T-helper 1 cell (primary cell): ENCODE measurements at regions not wholly inside any gene's neighbourhood (a gene's known extent, or its start where the extent isn't known, plus 50 kb on each side); places are given as distances from the start of the nearest gene placed in this dataset.

Experiments
- DNase-seq, 5 donors: peaks; one replicate each; pipeline ENCODE4 v3.0.0-alpha.2; 2012 to 2020

DNA sequence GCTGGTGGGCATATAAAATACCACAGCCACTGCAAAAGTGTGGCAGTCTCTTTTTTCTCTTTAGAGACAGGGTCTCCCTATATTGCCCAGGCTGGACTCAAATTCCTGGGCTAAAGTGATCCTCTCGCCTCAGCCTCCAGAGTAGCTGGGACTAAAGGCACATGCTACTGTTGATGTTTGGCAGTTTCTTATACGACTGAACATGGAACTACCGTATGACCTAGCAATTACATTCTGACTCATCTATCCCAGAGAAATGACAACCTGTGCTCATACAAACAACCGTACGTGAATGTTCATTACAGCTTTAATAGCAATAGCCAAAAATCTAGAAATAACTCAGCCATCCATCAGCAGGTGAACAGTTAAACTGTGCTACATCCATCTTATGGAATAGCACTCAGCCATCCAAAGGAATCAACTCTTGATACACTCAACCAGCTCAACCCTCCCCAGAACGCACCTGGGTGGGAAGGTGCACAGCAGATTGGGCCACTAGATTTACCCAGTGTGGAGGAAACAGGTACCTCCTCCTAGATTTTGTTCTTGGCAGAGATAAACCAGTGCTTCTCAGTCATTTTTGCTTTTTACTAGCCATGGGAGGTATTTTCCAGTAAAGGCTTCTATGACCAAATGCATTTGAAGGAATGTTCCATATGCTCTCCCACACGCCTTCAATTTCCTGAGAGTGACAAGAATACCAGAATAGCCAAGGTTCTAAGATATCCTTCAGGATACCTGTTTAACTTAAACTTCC lies 130.5 kb downstream of the MED15 start:
- DNase-seq, result peak in 1 of 5 donors; percentile 4

DNA sequence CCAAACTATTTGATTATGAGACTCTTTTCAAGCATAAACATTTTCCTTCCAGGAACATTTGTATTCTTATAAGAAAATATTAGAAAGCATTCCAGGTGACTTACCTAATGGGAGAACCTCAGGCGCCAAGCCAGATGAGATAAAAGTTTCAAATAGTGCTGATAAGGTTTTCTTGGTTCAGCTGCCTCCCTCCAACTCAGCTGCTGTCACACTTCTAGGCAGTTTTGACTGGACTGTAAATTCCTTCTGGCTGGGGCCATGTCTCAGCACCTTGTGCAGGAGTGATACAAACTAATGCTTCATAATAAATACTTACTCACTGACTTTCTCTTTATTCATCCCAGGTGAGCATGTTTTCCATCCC lies 131.1 kb downstream of the MED15 start:
- DNase-seq, result no peak

DNA sequence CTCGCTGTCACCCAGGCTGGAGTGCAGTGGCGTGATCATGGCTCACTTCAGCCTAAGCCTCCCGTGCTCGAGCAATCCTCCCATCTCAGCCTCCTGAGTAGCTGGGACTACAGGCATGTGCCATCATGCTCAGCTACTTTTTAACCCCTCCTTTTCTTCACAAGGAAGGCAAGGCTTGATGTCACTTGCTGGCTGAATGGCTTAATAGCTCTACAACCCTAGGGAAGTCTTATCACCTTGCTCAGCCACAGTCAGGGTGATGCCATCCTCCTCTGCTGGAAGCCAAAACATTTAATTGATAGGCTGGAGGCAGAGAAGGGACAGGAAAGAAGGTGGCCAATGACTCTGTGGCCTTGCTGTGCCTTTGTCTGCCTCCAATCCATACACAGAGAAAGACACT lies 131.9 kb downstream of the MED15 start:
- DNase-seq, result no peak

DNA sequence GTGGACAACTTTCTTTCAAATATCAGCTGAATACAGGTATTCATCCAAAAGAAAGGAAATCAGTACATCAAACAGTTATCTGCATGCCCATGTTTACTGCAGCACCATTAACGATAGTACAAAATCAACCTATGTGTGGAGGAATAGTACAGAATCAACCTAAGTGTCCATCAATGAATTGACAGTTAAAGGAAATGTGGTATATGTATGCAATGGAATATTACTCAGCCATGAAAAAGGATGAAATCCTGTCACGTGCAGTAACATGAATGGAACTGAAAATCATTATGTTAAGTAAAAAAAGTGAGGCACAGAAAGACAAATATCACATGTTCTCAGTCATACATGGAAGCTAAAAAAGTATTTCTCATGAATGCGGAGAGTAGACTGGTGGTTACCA lies 132.3 kb downstream of the MED15 start:
- DNase-seq, result no peak

DNA sequence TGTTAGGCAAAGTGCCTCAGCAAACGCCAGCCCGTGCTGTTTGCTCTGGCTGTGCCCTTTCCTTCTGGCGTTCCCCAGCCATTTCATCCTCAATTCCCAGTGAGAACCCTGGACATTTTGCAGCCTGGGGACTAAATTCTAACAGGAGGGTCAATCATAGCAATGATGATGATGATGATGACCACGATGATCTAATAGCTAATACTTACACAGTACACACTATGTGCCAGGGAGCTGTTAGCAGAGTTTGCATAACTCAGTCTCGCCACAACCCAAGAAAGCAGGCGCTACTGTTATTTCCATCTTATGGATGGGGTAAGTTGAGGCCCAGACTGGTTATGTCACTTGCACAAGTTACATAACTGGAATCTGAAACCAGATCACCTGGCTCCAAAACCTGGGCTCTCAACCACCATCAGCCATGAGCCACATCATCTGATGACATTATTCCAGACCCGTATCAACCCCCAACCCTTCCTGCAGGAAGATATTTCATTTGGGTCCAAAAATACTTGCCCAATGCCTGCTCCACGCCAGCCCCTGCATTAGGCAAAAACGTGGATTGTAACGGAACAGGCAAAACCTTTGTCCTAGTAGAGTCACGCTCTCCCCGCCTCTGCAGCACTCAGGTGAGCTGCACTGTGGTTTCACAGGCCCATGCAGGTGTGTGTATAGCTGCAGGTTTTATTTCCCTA lies 132.6 kb upstream of the SERPIND1 start:
- DNase-seq, result no peak

DNA sequence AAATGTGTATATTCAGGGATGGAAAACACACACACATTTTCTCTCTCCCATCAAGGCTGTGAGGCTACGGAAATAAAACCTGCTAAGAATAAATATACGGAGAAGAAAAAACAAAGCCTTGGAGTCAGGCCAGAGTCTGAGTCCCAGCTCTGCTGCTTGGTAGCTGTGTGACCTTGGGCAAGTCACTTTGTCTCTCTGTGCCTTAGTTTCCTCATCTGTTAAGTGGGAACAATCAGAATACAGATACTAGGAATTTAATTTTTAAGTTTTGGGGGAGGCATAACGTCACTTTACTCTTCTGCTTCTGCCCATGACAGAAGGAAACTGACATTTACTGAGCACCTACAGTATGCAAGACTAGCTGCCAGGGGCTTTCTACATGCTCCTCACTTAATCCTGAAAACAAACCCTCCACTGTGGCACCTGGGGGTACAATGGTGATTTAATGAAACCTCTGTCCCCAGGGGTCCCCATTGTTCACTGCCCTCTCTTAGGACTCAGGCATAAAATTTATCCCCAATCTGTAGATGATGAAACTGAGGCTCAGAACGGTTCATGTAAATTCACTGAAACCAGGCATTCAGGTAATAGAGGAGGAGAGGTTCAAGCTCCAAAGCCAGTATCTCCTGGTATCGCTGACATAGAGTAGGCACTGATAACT lies 131.9 kb upstream of the SERPIND1 start:
- DNase-seq, result no peak

DNA sequence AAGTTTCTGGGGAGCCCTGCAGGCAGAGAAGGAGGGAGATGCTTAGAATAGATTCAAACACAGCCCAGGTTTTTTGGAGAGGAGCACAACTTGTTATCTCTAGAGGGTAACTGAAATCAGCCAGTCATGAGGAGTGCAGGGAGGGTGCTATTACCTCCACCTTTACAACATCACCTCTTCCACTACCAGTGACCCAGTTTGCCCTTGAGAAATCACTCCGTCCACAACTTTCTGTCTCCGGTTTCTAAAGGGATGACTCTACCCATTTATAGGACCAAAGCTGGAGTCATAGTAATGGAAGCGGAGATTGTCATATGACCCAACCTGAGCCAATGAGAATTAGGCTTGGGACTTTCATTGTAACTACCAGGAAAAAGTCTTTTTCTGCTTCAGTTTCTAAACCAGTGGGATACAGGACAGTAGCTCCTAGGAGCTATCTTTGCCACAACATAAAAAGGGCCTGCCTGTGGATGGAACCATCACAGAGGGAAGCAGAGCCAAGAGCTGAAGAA lies 131.2 kb upstream of the SERPIND1 start:
- DNase-seq, result no peak

DNA sequence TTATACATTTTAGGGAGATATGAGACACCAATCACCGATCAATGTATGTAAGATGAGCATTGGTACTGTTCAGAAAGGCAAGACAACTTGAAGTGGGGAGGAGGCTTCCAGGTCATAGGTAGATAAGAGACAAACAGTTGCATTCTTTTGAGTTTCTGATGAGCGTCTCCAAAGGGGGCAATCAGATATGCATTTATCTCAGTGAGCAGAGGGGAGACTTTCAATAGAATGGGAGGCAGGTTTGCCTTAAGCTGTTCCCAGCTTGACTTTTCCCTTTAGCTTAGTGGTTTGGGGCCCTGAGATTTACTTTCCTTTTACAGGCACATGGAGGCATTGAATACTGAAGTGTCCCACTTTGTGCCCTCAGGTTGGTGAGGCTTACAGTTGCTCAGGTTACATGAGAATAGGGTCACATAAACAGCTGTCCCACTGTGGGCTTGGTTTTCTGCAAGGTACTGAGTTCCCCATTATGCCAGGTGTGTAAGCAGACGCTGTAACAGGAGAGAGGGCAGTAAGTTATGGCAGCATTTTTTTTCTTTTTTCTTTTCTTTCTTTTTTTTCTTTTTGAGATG lies 129.8 kb upstream of the SERPIND1 start:
- DNase-seq, result no peak

DNA sequence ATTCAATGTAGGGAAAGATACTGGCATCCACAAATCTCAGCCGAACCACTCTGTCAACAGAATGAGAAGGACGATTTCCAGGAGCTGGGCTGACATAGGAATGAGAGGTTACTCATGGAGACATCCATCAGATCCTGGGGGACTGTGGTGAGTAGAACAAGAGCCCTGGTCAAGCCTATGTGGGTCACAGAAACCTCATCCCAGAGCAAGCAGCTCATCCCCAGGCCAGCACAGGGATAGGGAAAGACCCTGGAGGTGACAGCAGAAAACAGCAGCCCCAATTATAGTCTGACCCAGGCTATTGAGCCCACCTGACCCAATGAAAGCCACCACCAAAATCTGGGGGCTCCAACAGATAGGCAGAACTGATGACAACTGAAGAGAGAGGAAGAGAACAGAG lies 128.0 kb upstream of the SERPIND1 start:
- no peak for DNase-seq

DNA sequence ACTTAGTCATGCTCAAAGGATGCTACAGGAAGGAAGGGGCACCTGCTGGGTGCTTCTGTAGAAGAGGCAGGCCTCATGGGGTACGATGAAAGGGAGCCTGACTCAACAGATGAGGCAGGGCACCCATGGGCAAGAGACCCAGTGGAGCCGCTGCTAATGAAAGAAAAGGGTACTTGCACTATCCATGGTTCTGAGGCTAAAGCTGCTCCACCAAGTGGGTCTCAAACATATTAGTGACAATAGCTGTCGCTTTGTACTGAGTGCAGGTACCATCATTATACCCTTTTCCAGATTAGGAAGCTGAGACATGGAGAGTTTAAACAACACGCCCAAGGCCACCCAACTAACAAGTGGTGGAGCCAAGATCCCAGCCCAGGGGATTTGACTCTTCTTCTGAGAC lies 127.5 kb upstream of the SERPIND1 start:
- DNase-seq, result no peak

DNA sequence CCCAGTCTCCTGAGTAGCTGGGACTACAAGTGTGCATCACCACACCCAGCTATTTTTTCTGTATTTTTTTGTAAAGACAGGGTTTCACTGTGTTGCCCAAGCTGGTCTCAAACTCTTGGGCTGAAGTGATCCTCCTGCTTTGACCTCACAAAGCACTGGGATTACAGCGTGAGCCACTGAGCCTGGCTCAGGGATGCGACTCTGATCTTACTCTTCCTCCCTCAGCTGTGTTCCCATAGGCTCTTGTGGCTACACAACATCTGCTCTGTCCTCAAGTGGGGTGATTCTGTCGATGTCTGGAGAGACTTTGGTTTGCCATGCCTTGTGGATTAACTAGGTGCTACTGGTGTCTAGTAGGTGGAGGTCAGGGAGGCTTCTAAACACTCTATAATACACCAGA lies 127.0 kb upstream of the SERPIND1 start:
- DNase-seq, result no peak

DNA sequence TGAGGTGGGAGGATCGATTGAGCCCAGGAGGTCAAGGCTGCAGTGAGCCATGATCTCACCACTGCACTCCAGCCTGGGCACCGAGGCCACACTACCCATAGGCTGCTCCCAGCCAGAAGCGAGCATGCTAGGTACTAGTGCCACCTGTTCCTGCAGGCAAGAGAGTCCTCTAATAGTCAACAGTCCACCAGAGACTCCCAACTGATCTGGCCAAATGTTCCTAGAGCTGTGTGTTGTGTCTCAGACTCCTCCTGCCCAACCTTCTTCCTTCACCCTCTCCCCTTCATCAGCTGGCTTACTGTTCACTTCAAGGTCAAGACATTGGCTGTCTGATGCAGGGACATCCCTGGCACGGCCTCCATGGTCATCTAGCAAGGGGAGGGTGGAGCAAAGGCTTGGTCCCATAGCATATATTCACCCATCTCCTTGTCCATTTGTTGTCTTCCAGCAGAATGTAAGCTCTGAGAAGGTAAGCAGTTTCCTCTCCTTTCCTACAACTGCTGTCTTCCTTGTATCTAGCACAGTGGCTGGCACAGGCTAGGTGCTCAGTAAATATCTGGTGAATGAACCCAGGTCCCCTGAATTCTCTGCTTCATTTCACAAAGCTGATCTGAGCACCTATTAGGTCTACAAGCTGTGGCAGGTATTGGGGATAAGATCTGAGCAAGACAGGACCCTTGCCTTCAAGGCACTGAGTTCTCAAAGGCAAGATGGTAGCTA lies 126.2 kb upstream of the SERPIND1 start:
- DNase-seq, result no peak

DNA sequence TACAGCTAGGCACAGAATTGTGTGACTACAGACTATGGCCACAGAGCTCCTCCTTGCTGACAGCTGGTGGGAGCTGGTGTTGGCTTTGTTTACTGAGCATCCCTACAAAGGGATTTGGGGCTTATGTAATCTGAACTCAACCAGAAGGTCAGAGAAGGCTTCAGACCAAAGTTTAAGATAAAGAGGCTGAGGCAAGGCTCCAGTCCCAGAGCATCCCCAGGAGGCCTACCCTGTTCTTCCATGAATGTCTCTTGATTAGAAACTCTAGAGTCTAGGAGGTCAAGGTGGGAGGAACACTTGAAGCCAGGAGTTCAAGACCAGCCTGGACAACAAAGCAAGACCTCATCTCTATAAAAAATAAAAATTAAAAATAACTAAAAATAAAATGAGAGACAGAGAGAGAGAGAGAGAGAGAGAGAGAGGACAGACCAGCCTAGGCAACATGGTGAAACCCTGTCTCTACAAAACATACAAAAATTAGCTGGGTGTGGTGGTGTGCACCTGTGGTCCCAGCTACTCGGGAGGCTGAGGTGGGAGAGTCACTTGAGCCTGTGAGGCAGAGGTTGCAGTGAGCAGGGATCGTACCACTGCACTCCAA lies 125.5 kb upstream of the SERPIND1 start:
- no peak for DNase-seq

DNA sequence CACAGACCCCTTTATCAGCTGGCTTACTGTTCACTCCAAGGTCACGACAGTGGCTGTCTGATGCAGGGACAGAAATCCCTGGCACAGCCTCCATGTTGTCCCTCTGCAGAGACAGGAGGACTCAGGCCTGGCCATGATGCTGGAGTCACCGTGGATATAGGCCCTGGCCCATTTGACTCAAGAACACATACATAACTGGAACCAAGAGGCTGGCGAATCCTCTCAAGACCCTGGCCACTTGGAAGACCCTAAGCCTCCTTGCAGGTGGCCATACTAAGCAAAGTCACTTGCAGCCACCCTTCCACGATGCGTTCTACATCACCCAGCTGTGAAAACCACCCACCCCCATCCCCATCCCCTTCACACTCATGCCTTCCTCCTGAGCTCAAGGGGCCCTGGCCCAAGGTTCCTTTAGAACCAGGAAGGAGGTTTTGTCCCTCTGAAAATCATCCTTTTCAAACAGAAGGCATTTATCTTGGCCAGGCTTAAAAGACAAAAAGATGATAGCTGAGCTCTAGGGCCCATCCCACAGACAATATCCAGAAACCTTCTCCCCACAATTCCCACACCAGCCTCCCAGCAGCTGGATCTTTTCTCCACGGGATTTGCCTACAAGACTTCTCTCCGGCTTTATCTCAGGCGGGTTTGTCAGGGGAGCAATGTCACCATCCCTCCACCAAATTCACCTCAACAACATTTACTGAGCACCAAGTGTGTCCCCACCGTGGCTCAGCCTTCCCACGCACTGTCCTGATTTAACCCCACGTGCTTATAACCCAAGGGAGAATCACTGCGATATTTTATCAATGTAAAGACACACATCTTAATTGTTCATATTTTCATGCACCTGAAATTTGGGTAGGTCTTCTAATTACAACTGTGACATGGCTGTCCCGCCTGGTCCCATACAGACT lies 123.4 kb upstream of the SERPIND1 start:
- no peak for DNase-seq

DNA sequence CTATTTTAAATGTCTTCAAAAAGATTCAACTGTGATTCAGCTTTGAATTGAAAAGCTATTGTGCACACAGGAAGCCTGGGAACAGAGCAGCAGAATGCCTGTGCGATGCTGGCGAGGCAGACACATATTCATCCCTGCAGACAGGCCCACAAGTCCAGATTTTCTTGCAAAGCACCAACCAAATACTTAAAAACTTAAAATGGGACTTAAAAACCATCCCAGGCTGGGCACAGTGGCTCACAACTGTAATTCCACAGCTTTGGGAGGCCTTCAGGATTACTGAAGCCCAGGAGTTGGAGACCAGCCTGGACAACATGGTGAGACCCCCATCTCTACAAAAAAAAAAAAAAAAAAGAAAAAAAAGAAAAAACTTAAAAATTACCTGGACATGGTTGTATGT lies 122.6 kb upstream of the SERPIND1 start:
- no peak for DNase-seq

DNA sequence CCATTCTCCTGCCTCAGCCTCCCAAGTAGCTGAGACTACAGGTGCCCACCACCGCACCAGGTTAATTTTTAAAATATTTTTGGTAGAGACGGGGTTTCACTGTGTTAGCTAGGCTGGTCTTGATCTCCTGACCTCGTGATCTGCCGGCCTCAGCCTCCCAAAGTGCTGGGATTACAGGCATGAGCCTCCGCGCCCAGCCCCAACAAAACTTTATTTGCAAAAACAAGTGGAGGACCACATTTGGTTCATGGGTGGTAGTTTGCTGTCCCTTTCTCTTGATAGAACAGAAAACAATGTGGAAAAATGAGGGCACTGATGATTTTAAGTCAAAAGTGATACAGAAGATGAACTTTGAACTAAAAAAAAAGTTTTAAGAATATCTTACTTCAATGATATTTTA lies 121.8 kb upstream of the SERPIND1 start:
- no peak for DNase-seq

DNA sequence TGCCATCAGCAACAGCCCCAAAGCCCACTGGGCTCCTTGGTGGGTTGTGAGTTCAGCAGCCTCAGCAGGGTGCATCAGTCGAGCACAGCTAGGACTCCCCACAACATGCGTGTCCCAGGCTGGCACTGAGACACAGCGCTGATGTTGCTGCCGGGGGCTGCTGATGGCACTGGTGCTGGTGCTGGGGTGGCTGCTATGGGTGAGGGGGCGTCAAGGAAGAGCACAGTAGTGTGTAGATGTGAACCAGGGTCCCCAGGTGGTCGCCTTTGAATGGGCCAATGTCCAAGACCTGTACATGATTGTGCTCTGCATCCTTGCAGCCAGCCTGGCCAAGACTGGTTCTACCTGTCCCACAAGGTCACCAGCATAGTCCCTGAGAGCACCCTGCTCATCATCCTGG lies 121.3 kb upstream of the SERPIND1 start:
- no peak for DNase-seq

DNA sequence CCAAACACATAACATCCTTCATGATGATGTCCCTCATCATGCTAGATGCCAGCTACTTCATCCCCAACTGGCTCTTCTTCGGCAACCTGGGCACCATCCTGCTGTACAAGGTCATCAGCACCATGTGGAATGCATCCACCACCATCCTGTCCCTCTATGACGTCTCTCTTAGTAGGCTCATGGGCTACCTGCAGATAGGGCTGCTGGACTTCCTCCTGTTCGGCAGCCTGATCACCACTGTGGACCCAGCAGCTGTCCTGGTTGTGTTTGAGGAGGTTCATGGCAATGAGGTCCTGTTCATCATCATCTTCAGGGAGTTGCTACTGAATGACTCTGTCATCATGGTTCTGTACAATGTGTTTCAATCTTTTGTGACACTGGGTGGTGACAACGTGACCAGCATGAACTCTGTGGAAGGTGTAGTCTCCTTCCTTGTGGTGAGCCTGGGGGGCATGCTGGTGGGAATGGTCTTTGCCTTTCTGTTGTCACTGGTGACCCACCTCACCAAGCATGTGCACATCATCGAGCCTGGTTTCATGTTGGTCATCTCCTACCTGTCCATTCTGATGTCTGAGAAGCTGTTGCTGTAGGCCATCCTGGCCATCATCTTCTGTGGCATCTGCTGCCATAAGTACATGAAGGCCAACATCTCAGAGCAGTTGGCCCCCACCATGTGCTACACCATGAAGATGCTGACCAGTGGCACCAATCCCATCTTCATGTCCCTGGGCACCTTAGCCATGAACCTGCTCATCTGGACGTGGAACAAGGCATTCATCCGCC lies 120.7 kb upstream of the SERPIND1 start:
- no peak for DNase-seq

DNA sequence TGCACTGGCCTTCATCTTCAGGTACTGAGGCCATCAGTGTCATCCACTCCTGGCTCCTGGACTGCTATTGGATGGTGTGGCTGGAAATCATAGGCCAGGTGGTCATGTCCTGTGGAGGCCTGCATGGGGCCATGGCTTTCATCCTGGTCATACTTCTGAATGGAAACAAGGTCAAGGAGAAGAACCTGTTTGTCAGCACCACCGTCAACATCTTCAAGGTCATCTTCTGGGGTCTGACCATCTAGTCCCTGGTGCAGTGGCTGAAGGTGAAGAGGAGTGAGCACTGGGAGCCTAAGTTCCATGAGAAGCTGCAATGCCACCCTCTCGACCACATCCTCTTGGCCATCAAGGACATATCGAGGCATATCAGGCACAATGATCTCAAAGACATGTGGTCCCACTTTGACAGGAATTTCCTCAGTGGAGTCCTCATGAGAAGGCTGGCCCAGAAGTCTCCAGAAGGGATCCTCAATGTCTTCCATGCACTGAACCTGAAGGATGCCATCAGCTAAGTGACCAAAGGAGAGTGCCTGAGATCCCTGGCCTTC lies 120.0 kb upstream of the SERPIND1 start:
- DNase-seq, result no peak
